MG63 (cell line): ENCODE measurements at regions not wholly inside any gene's neighbourhood (a gene's known extent, or its start where the extent isn't known, plus 50 kb on each side); places are given as distances from the start of the nearest gene placed in this dataset.
"Not testable (repeated sequence)": the region's sequence is repeated elsewhere in the genome, so short reads cannot be mapped to it uniquely, and the experiment has no call there.

ENCODE experiments used
- DNase-seq: peaks from one replicate; pipeline ENCODE4 v3.0.0-alpha.2; 2020
- H3K27me3 ChIP-seq: fragments of 250-450 bp; sonication (Bioruptor Pico); 2 replicates; pipeline ENCODE4 v1.5.1; 2020; ENCODE audit warnings: mild to moderate bottlenecking, moderate library complexity
- H3K36me3 ChIP-seq: fragments of 250-450 bp; sonication (Bioruptor Pico); 2 replicates; pipeline ENCODE4 v1.5.1; 2020; ENCODE audit warnings: mild to moderate bottlenecking, moderate library complexity
- H3K4me3 ChIP-seq: fragments of 250-450 bp; sonication (Bioruptor Pico); 2 replicates; pipeline ENCODE4 v1.5.1; 2020; ENCODE audit warnings: mild to moderate bottlenecking, moderate library complexity
- H3K9me3 ChIP-seq: fragments of 250-450 bp; sonication (Bioruptor Pico); 2 replicates; pipeline ENCODE4 v1.5.1; 2020; ENCODE audit warnings: mild to moderate bottlenecking, moderate library complexity

GRCh38 chr7:93707249-93707648, 132.7 kb upstream of the CALCR start:
- Histone ChIP-seq H3K9me3 (no peaks in the 10 kb centered on the region), H3K36me3 (no peaks in the 10 kb centered on the region), H3K4me3 (no peak overlapping the region), H3K27me3 (no peaks in the 10 kb centered on the region)
- no peak for DNase-seq

GRCh38 chr7:93706162-93706561, 131.6 kb upstream of the CALCR start:
- not testable (repeated sequence) for H3K36me3 ChIP-seq, H3K27me3 ChIP-seq, DNase-seq

GRCh38 chr7:93704217-93704616, 129.7 kb upstream of the CALCR start:
- Histone ChIP-seq H3K9me3 (no peaks in the 10 kb centered on the region), H3K27me3 (no peaks in the 10 kb centered on the region), H3K36me3 (no peaks in the 10 kb centered on the region), H3K4me3 (no peak overlapping the region)
- DNase-seq, result no peak

More at GRCh38 chr7:93706162-93706561, 131.6 kb upstream of the CALCR start:
- H3K4me3 ChIP-seq, H3K9me3 ChIP-seq: not testable (repeated sequence)

- H3K27me3 ChIP-seq, result no peaks in the 10 kb centered on the region; the same call in 1 of the 2 replicates
- no peak overlapping the region for H3K4me3 ChIP-seq
- no peaks in the 10 kb centered on the region for H3K9me3 ChIP-seq
- no peaks in the 10 kb centered on the region for H3K36me3 ChIP-seq
- no peak for DNase-seq
Measured at GRCh38 chr7:93697901-93698300, 123.4 kb upstream of the CALCR start.

GRCh38 chr7:93693796-93694195, 119.3 kb upstream of the CALCR start:
- H3K9me3 ChIP-seq, result no peaks in the 10 kb centered on the region
- DNase-seq, result no peak
- no peaks in the 10 kb centered on the region; the same call in 1 of the 2 replicates for H3K27me3 ChIP-seq
- no peaks in the 10 kb centered on the region for H3K36me3 ChIP-seq
- H3K4me3 ChIP-seq, result no peak overlapping the region

- Histone ChIP-seq H3K9me3 (no peaks in the 10 kb centered on the region), H3K27me3 (no peaks in the 10 kb centered on the region; the same call in 1 of the 2 replicates), H3K36me3 (no peaks in the 10 kb centered on the region), H3K4me3 (no peak overlapping the region)
- no peak for DNase-seq
Measured at GRCh38 chr7:93690021-93690420, 115.5 kb upstream of the CALCR start.

- H3K9me3 ChIP-seq, result no peaks in the 10 kb centered on the region
- H3K36me3 ChIP-seq, result no peaks in the 10 kb centered on the region
- no peak for DNase-seq
- H3K27me3 ChIP-seq, result no peaks in the 10 kb centered on the region
- H3K4me3 ChIP-seq, result no peak overlapping the region
Measured at GRCh38 chr7:93678185-93678584, 103.7 kb upstream of the CALCR start.

- Histone ChIP-seq H3K9me3 (no peaks in the 10 kb centered on the region), H3K36me3 (no peaks in the 10 kb centered on the region), H3K27me3 (no peaks in the 10 kb centered on the region), H3K4me3 (no peak overlapping the region)
- no peak for DNase-seq
Measured at GRCh38 chr7:93663561-93664299, 89.2 kb upstream of the CALCR start.

GRCh38 chr7:93658163-93658562, 83.6 kb upstream of the CALCR start:
- not testable (repeated sequence) for H3K27me3 ChIP-seq, H3K9me3 ChIP-seq, H3K36me3 ChIP-seq, H3K4me3 ChIP-seq, DNase-seq

GRCh38 chr7:93651603-93652159, 77.2 kb upstream of the CALCR start:
- Histone ChIP-seq H3K27me3 (0 out of 2 replicates have a peak, but pooled peaks cover 2% of the 10 kb centered on the region), H3K36me3 (no peaks in the 10 kb centered on the region), H3K9me3 (no peaks in the 10 kb centered on the region), H3K4me3 (no peak overlapping the region)
- no peak for DNase-seq

GRCh38 chr7:93646538-93646937, 72.0 kb upstream of the CALCR start:
- no peak for DNase-seq

GRCh38 chr7:93636276-93636675, 61.8 kb upstream of the CALCR start:
- no peaks in the 10 kb centered on the region for H3K9me3 ChIP-seq
- H3K36me3 ChIP-seq, result no peaks in the 10 kb centered on the region
- no peaks in the 10 kb centered on the region for H3K27me3 ChIP-seq
- H3K4me3 ChIP-seq, result no peak overlapping the region
- DNase-seq, result no peak

More at GRCh38 chr7:93646538-93646937, 72.0 kb upstream of the CALCR start:
- no peak overlapping the region for H3K4me3 ChIP-seq
- no peaks in the 10 kb centered on the region for H3K27me3 ChIP-seq
- H3K9me3 ChIP-seq, result no peaks in the 10 kb centered on the region
- H3K36me3 ChIP-seq, result no peaks in the 10 kb centered on the region

GRCh38 chr7:93632371-93632770, 57.8 kb upstream of the CALCR start:
- H3K36me3 ChIP-seq, result no peaks in the 10 kb centered on the region
- DNase-seq, result no peak
- H3K4me3 ChIP-seq, result no peak overlapping the region
- no peaks in the 10 kb centered on the region for H3K27me3 ChIP-seq
- H3K9me3 ChIP-seq, result no peaks in the 10 kb centered on the region

- H3K9me3 ChIP-seq, result no peaks in the 10 kb centered on the region
- H3K27me3 ChIP-seq, result no peaks in the 10 kb centered on the region
- DNase-seq, result no peak
- no peak overlapping the region for H3K4me3 ChIP-seq
- no peaks in the 10 kb centered on the region for H3K36me3 ChIP-seq
Measured at GRCh38 chr7:93629291-93629801, 54.8 kb upstream of the CALCR start.

GRCh38 chr7:93626869-93627268, 52.3 kb upstream of the CALCR start:
- Histone ChIP-seq H3K4me3 (no peak overlapping the region), H3K27me3 (no peaks in the 10 kb centered on the region), H3K9me3 (no peaks in the 10 kb centered on the region), H3K36me3 (no peaks in the 10 kb centered on the region)
- no peak for DNase-seq
